GM12878 (cell line): ENCODE measurements at regions not wholly inside any gene's neighbourhood (a gene's known extent, or its start where the extent isn't known, plus 50 kb on each side); places are given as distances from the start of the nearest gene placed in this dataset.

Source experiments
- ATAC-seq: fragments of 200-7000 bp; cut with Tn5 transposase; 3 replicates; pipeline ENCODE4 v1.9.1; 2020; ENCODE audit warnings: mild to moderate bottlenecking, moderate library complexity
- BruUV-seq: library from RNA; stranded (reverse); fragments of 400-500 nt; replicated peaks from 2 replicates; lab custom pipeline; 2021; lab: Mats Ljungman, UMichigan
- CTCF ChIA-PET: fragments of 300-600 bp; sonication (Branson Sonifier 250); formaldehyde crosslinking; extraction: SDS; loops from one replicate; lab custom pipeline; 2021; ENCODE audit warnings: inconsistent platforms; lab: Yijun Ruan, JAX
- POLR2A ChIA-PET: fragments of 350-600 bp; formaldehyde crosslinking; extraction: SDS; loops from one replicate; lab custom pipeline; 2021; ENCODE audit warnings: inconsistent platforms; lab: Charles Lee
- RAD21 ChIA-PET: fragments of 300-600 bp; sonication (Branson Sonifier 250); formaldehyde crosslinking; loops from one replicate; lab custom pipeline; 2023; ENCODE audit warnings: antibody characterized with exemption; ENCODE audit not compliant: unreplicated experiment; lab: Charles Lee
- SMC1A ChIA-PET: fragments of 300-600 bp; sonication (Branson Sonifier 250); formaldehyde crosslinking; loops from one replicate; lab custom pipeline; 2023; ENCODE audit not compliant: unreplicated experiment, uncharacterized antibody; lab: Charles Lee
- DNase-seq: peaks from one replicate; pipeline ENCODE4 v3.0.0-alpha.2; 2011; ENCODE audit warnings: low read depth, low spot score
- FAIRE-seq: peaks from 3 replicates; lab custom pipeline; 2011; peaks lifted over from hg19 to GRCh38; lab: Jason Lieb, UNC
- H2AFZ ChIP-seq: 2 replicates; pipeline ENCODE4 v1.6.0; 2011; ENCODE audit warnings: low read depth, low read length, control low read depth; ENCODE audit not compliant: control insufficient read depth
- H3K27ac ChIP-seq: 2 replicates; pipeline ENCODE4 v1.5.1; 2011; ENCODE audit warnings: control low read depth; ENCODE audit not compliant: control insufficient read depth, insufficient read depth
- H3K27me3 ChIP-seq, 2 experiments: replicated peaks in 1 of 2; 2 replicates each; pipeline versions ENCODE4 v1.6.0 to v1.6.1; 2011; ENCODE audit warnings: low read length in 1 of 2; ENCODE audit not compliant: control insufficient read depth in 2 of 2, insufficient read depth in 2 of 2
- H3K36me3 ChIP-seq, 2 experiments: 2 replicates each; pipeline ENCODE4 v1.5.1; 2011; ENCODE audit warnings: low read length in 1 of 2; ENCODE audit not compliant: control insufficient read depth in 2 of 2, insufficient read depth in 2 of 2
- H3K4me1 ChIP-seq: 2 replicates; pipeline ENCODE4 v1.6.1; 2011; ENCODE audit warnings: mild to moderate bottlenecking, low read length, moderate library complexity, mixed read lengths; ENCODE audit not compliant: control insufficient read depth, insufficient read depth
- H3K4me2 ChIP-seq: 2 replicates; pipeline ENCODE4 v1.6.0; 2011; ENCODE audit warnings: control low read depth; ENCODE audit not compliant: control insufficient read depth, insufficient read depth
- H3K4me3 ChIP-seq: fragments of 200-600 bp; sonication (generic); 2 replicates; pipeline ENCODE4 v1.5.1; 2016
- H3K79me2 ChIP-seq: 2 replicates; pipeline ENCODE4 v1.6.0; 2011; ENCODE audit warnings: low read length; ENCODE audit not compliant: control insufficient read depth, insufficient read depth
- H3K9ac ChIP-seq: 2 replicates; pipeline ENCODE4 v1.8.0; 2011; ENCODE audit warnings: low read length, control low read depth, mixed read lengths; ENCODE audit not compliant: control insufficient read depth, insufficient read depth
- H3K9me3 ChIP-seq: replicated peaks from 3 replicates; pipeline ENCODE4 v1.5.1; 2011; ENCODE audit warnings: mild to moderate bottlenecking, low read length; ENCODE audit not compliant: control insufficient read depth, insufficient read depth
- H4K20me1 ChIP-seq: 2 replicates; pipeline ENCODE4 v1.6.0; 2011; ENCODE audit not compliant: control insufficient read depth, insufficient read depth
- ATF3 ChIP-seq: IDR thresholded peaks from 2 replicates; pipeline ENCODE4 v1.6.1; 2011; ENCODE audit warnings: low read depth, mild to moderate bottlenecking, low read length, moderate library complexity, borderline replicate concordance; ENCODE audit errors: extremely low read depth
- EZH2 ChIP-seq: IDR thresholded peaks from 2 replicates; pipeline ENCODE4 v1.6.1; 2012; ENCODE audit warnings: low read depth, mild to moderate bottlenecking, control low read depth, inconsistent platforms, low read length, borderline replicate concordance; ENCODE audit not compliant: control insufficient read depth
- IKZF2 ChIP-seq, 2 experiments: fragments of 450-650 bp; IDR thresholded peaks; 2 replicates each; pipeline ENCODE4 v1.6.1; 2017; ENCODE audit warnings: mild to moderate bottlenecking in 2 of 2, moderate library complexity in 2 of 2
- PRDM15 ChIP-seq: fragments of 450-650 bp; formaldehyde crosslinking; IDR thresholded peaks from 2 replicates; pipeline ENCODE4 v1.4.0; 2020; ENCODE audit warnings: mild to moderate bottlenecking, moderate library complexity
- RAD21 ChIP-seq: IDR thresholded peaks from 2 replicates; pipeline ENCODE4 v1.6.1; 2011; ENCODE audit warnings: mild to moderate bottlenecking, low read depth, low read length, moderate library complexity; ENCODE audit not compliant: insufficient read depth
- RFX5 ChIP-seq: IDR thresholded peaks from 2 replicates; pipeline ENCODE4 v1.6.1; 2011; ENCODE audit warnings: low read depth, low read length, improper control_type of control experiment
- SP1 ChIP-seq: IDR thresholded peaks from one replicate; pipeline ENCODE4 v1.6.1; 2011; ENCODE audit warnings: low read depth, low read length
- SREBF2 ChIP-seq: IDR thresholded peaks from 2 replicates; pipeline ENCODE4 v1.6.1; 2012; ENCODE audit warnings: mild to moderate bottlenecking, low read length
- ZBED1 ChIP-seq: IDR thresholded peaks from 2 replicates; pipeline ENCODE4 v1.6.1; 2016; ENCODE audit warnings: borderline replicate concordance
- ZNF274 ChIP-seq: IDR thresholded peaks from one replicate; pipeline ENCODE4 v1.8.0; 2011; ENCODE audit not compliant: insufficient read length, insufficient read depth
- WGBS: methylation state at CpG from one replicate; pipeline ENCODE4 v1.1.6; 2016; ENCODE audit warnings: low lambda C conversion rate; ENCODE audit not compliant: insufficient replicate concordance, insufficient coverage; ENCODE audit errors: missing lambda C conversion rate; 5-methylcytosine and 5-hydroxymethylcytosine counted together
- in situ Hi-C: fragments of 300-500 bp; cut with MboI; formaldehyde crosslinking; loops from 9 replicates; pipeline ENCODE4 v1.14.3; 2018; ENCODE audit warnings: mixed read lengths
- intact Hi-C: fragments of 100-400 bp; cut with micrococcal nuclease; formaldehyde crosslinking; loops from one replicate; pipeline ENCODE4 v1.14.2; 2022; ENCODE audit not compliant: unreplicated experiment
- TF ChIP-seq, protein P1 (sequence below): fragments of 450-650 bp; IDR thresholded peaks from 2 replicates; pipeline ENCODE4 v1.6.1; 2018; ENCODE audit warnings: mild to moderate bottlenecking, low read depth, moderate library complexity; ENCODE audit not compliant: partially characterized antibody
- TF ChIP-seq, protein P2 (sequence below): fragments of 450-650 bp; conservative IDR thresholded peaks from 2 replicates; pipeline ENCODE4 v1.6.1; 2017; ENCODE audit warnings: mild to moderate bottlenecking, moderate library complexity

GRCh38 chr10:118917701-118918100 is 111.8 kb upstream of the NANOS1 start (continued):
- TF ChIP-seq ATF3, result no peak
- no peak for TF ChIP-seq ZBED1
- TF ChIP-seq EZH2, result no peak
- no peak for TF ChIP-seq ZNF274
- TF ChIP-seq, all 136 proteins: peak for 0

DNA sequence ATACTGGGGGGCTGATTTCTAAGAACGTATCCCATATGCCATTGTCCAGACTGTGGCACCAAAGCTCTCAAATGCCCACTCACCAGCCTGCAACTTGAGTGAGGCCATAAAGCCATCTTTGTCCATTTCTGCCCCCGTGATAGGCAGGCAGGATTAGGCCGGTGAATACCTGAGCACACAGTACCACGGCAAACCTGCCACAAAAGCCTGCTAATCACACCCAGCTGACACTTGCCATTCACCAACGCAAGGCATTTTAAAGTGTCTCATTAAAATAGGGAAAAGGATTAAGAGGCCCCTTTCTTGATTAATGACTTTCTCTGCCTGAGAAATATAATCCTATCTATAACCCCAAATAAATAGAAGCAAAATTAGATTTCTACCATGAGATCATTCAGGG is 111.4 kb upstream of the NANOS1 start:
- H3K27ac ChIP-seq, result no peak overlapping the region
- no peaks in the 10 kb centered on the region; a peak in 1 of 4 replicates for H3K27me3 ChIP-seq
- ChIA-PET RAD21 (no interaction called here), POLR2A (no interaction called here), CTCF (interaction anchor here (0.6 kb wide), 1 partner anchor 159 kb away, joined by 3 read pairs; no protein-coding TSS in a partner anchor), SMC1A (no interaction called here)
- no peak overlapping the region for H3K9ac ChIP-seq
- H3K4me3 ChIP-seq, result no peak overlapping the region
- no peak overlapping the region for H3K4me2 ChIP-seq
- 21% methylated on average over 5 of the region's 5 CpGs for WGBS
- in situ Hi-C loops (no loop called here), intact Hi-C loops (no loop called here)
- no peak overlapping the region for H2AFZ ChIP-seq
- no peaks in the 10 kb centered on the region for H3K4me1 ChIP-seq
- no peak for FAIRE-seq
- no peak for ATAC-seq
- H3K9me3 ChIP-seq, result no peaks in the 10 kb centered on the region
- no peak for DNase-seq
- H3K36me3 ChIP-seq, result no peaks in the 10 kb centered on the region
- no peaks in the 10 kb centered on the region for H3K79me2 ChIP-seq
- no peaks in the 10 kb centered on the region for H4K20me1 ChIP-seq
- no TSS peak for BruUV-seq
- TF ChIP-seq, protein P1, sequence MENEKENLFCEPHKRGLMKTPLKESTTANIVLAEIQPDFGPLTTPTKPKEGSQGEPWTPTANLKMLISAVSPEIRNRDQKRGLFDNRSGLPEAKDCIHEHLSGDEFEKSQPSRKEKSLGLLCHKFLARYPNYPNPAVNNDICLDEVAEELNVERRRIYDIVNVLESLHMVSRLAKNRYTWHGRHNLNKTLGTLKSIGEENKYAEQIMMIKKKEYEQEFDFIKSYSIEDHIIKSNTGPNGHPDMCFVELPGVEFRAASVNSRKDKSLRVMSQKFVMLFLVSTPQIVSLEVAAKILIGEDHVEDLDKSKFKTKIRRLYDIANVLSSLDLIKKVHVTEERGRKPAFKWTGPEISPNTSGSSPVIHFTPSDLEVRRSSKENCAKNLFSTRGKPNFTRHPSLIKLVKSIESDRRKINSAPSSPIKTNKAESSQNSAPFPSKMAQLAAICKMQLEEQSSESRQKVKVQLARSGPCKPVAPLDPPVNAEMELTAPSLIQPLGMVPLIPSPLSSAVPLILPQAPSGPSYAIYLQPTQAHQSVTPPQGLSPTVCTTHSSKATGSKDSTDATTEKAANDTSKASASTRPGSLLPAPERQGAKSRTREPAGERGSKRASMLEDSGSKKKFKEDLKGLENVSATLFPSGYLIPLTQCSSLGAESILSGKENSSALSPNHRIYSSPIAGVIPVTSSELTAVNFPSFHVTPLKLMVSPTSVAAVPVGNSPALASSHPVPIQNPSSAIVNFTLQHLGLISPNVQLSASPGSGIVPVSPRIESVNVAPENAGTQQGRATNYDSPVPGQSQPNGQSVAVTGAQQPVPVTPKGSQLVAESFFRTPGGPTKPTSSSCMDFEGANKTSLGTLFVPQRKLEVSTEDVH, result no peak
- no peak for TF ChIP-seq SREBF2
- no peak for TF ChIP-seq PRDM15 (CRISPR knock-in tag)
- no peak for TF ChIP-seq RFX5
- TF ChIP-seq IKZF2 (IDR thresholded peaks at IDR 0.05), result no peak
- TF ChIP-seq RAD21, result no peak
- TF ChIP-seq, protein P2, sequence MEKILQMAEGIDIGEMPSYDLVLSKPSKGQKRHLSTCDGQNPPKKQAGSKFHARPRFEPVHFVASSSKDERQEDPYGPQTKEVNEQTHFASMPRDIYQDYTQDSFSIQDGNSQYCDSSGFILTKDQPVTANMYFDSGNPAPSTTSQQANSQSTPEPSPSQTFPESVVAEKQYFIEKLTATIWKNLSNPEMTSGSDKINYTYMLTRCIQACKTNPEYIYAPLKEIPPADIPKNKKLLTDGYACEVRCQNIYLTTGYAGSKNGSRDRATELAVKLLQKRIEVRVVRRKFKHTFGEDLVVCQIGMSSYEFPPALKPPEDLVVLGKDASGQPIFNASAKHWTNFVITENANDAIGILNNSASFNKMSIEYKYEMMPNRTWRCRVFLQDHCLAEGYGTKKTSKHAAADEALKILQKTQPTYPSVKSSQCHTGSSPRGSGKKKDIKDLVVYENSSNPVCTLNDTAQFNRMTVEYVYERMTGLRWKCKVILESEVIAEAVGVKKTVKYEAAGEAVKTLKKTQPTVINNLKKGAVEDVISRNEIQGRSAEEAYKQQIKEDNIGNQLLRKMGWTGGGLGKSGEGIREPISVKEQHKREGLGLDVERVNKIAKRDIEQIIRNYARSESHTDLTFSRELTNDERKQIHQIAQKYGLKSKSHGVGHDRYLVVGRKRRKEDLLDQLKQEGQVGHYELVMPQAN, result no peak
- TF ChIP-seq SP1, result no peak
